ENCODE measurements at regions not wholly inside any gene's neighbourhood (a gene's known extent, or its start where the extent isn't known, plus 50 kb on each side); places are given as distances from the start of the nearest gene placed in this dataset.

DNA sequence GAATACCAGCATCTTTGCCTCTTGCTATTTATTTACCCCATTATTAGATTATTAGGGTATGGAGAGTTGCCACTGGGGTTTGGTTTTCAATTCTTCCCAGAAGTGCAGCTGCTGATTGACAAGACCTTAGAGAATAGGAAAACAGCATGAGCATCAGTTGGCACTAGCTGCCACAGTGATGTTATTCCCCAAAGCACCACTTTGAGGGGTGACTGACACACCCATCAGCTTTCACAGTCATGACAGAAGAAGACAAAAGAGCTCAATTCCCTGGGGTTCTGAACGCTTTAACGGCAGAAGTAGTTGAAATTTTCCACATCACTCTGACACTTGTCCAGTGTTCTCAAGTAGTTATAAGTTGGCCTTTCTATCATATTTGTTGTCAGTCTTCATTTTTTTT is 55.0 kb upstream of the NR3C2 start:
- H3K27ac Mint-ChIP-seq (ENCODE audit: low read depth, unreplicated experiment), result no peak overlapping the region
- H3K27me3 Mint-ChIP-seq (ENCODE audit: insufficient read depth, unreplicated experiment), result no peaks in the 10 kb centered on the region
- CTCF ChIA-PET, result interaction anchor here (0.6 kb wide), 1 partner anchor 780 kb away, joined by 5 read pairs; no protein-coding TSS in a partner anchor
- TF ChIP-seq, protein P1, sequence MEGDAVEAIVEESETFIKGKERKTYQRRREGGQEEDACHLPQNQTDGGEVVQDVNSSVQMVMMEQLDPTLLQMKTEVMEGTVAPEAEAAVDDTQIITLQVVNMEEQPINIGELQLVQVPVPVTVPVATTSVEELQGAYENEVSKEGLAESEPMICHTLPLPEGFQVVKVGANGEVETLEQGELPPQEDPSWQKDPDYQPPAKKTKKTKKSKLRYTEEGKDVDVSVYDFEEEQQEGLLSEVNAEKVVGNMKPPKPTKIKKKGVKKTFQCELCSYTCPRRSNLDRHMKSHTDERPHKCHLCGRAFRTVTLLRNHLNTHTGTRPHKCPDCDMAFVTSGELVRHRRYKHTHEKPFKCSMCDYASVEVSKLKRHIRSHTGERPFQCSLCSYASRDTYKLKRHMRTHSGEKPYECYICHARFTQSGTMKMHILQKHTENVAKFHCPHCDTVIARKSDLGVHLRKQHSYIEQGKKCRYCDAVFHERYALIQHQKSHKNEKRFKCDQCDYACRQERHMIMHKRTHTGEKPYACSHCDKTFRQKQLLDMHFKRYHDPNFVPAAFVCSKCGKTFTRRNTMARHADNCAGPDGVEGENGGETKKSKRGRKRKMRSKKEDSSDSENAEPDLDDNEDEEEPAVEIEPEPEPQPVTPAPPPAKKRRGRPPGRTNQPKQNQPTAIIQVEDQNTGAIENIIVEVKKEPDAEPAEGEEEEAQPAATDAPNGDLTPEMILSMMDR (IDR thresholded peaks at IDR 0.05; ENCODE audit: unreplicated experiment), result no peak
- H3K36me3 Mint-ChIP-seq (ENCODE audit: insufficient read depth, unreplicated experiment), result no peaks in the 10 kb centered on the region
- intact Hi-C loops (cut with micrococcal nuclease), result no loop called here
- no peaks in the 10 kb centered on the region for H3K4me1 Mint-ChIP-seq (ENCODE audit: insufficient read depth, unreplicated experiment)
- DNase-seq (ENCODE audit: unreplicated experiment), result no peak
- POLR2A ChIA-PET, result no interaction called here
- no peak overlapping the region for H3K4me3 Mint-ChIP-seq (ENCODE audit: unreplicated experiment)
- BruUV-seq (replicated peaks), result no TSS peak
- H3K9me3 Mint-ChIP-seq (ENCODE audit: unreplicated experiment), result peaks cover 5% of the 10 kb centered on the region

DNA sequence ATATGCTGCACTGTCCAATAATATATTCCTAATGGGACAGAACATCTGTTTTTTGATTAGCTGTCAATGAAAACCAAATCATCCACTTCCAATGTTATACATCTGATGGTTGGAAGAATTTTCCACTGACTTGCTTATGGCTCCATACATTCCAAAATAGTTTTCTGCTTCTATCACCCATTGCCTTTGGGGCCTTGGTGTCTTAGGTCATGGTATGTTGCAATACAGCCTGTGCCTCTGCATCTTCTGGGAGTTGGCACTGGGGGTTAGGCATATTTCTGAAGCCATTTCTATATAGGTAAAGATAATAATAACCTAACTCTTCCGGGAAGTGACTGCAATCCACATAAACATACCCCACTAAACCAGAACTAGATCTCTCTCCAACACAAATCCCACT is 53.2 kb upstream of the NR3C2 start:
- intact Hi-C loops (cut with micrococcal nuclease), result no loop called here
- ChIA-PET POLR2A (no interaction called here), CTCF (no interaction called here)
- H3K27ac Mint-ChIP-seq (ENCODE audit: low read depth, unreplicated experiment), result no peak overlapping the region
- TF ChIP-seq, protein P1 (IDR thresholded peaks at IDR 0.05; ENCODE audit: unreplicated experiment), result no peak
- H3K36me3 Mint-ChIP-seq (ENCODE audit: insufficient read depth, unreplicated experiment), result no peaks in the 10 kb centered on the region
- no peak overlapping the region for H3K4me3 Mint-ChIP-seq (ENCODE audit: unreplicated experiment)
- no peaks in the 10 kb centered on the region for H3K27me3 Mint-ChIP-seq (ENCODE audit: insufficient read depth, unreplicated experiment)
- BruUV-seq (replicated peaks), result no TSS peak
- no peaks in the 10 kb centered on the region for H3K4me1 Mint-ChIP-seq (ENCODE audit: insufficient read depth, unreplicated experiment)
- peaks cover under 1% of the 10 kb centered on the region for H3K9me3 Mint-ChIP-seq (ENCODE audit: unreplicated experiment)
- DNase-seq (ENCODE audit: unreplicated experiment), result no peak
